SU-DHL-6 (cell line): ENCODE measurements at regions not wholly inside any gene's neighbourhood (a gene's known extent, or its start where the extent isn't known, plus 50 kb on each side); places are given as distances from the start of the nearest gene placed in this dataset.

Source experiments
- CTCF ChIP-seq: fragments of 200-600 bp; sonication (generic); IDR thresholded peaks from one replicate; pipeline ENCODE4 v1.5.1; 2017; ENCODE audit warnings: antibody characterized with exemption, mild to moderate bottlenecking, low read length, moderate library complexity; ENCODE audit not compliant: insufficient read depth, poor library complexity, severe bottlenecking
- EZH2phosphoT487 ChIP-seq: fragments of 200-600 bp; sonication (generic), shearing (Covaris generic); conservative IDR thresholded peaks from 2 replicates; pipeline ENCODE4 v1.6.1; 2018; ENCODE audit warnings: mild to moderate bottlenecking, antibody characterized with exemption, low read length, moderate library complexity, mixed read lengths

- TF ChIP-seq CTCF, result no peak
- TF ChIP-seq EZH2phosphoT487, result no peak
These were observed 102.3 kb upstream of the ZNF648 start for GRCh38 chr1:182163821-182164223.
